RWPE1 (cell line): ENCODE measurements at regions not wholly inside any gene's neighbourhood (a gene's known extent, or its start where the extent isn't known, plus 50 kb on each side); places are given as distances from the start of the nearest gene placed in this dataset.
"Not testable (repeated sequence)": the region's sequence is repeated elsewhere in the genome, so short reads cannot be mapped to it uniquely, and the experiment has no call there.

Experiments used
- CTCF ChIA-PET: fragments of 350-600 bp; sonication (Branson Sonifier 250); formaldehyde crosslinking; extraction: SDS; loops from one replicate; lab custom pipeline; 2021; lab: Yijun Ruan, JAX
- POLR2A ChIA-PET: fragments of 400-600 bp; formaldehyde crosslinking; extraction: SDS; loops from one replicate; lab custom pipeline; 2020; ENCODE audit warnings: antibody characterized with exemption; ENCODE audit not compliant: low non-redundant PET; lab: Yijun Ruan, JAX
- DNase-seq: peaks from one replicate; pipeline ENCODE4 v3.0.0; 2012; ENCODE audit warnings: low spot score
- H3K27ac ChIP-seq: fragments of 450-650 bp; 2 replicates; pipeline ENCODE4 v1.5.1; 2017
- TF ChIP-seq, protein P1 (sequence below): fragments of 450-650 bp; conservative IDR thresholded peaks from 2 replicates; pipeline ENCODE4 v1.5.1; 2017; ENCODE audit warnings: low read depth, mild to moderate bottlenecking

DNA sequence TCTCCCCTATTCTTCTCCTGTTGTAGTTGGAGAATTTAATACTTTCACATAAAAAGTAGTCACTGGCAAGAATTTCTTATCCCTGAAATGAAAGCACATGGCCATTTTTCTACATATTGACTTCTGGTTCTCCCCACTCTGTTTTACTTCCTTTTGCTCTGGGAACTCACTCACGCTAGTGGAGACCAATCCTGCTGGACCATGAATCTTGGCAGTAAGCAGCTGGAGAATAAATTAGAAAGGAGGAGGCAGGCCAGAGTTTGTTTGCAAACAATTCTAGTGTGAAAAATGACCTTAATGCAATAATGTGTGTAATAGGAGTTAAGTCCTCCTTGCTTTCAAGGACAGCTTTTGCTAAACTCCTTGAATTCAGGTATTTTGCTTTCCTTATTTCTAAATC, 412.3 kb upstream of the CHORDC1 start:
- no peak for DNase-seq
- TF ChIP-seq, protein P1, sequence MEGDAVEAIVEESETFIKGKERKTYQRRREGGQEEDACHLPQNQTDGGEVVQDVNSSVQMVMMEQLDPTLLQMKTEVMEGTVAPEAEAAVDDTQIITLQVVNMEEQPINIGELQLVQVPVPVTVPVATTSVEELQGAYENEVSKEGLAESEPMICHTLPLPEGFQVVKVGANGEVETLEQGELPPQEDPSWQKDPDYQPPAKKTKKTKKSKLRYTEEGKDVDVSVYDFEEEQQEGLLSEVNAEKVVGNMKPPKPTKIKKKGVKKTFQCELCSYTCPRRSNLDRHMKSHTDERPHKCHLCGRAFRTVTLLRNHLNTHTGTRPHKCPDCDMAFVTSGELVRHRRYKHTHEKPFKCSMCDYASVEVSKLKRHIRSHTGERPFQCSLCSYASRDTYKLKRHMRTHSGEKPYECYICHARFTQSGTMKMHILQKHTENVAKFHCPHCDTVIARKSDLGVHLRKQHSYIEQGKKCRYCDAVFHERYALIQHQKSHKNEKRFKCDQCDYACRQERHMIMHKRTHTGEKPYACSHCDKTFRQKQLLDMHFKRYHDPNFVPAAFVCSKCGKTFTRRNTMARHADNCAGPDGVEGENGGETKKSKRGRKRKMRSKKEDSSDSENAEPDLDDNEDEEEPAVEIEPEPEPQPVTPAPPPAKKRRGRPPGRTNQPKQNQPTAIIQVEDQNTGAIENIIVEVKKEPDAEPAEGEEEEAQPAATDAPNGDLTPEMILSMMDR: no peak
- H3K27ac ChIP-seq: no peak overlapping the region
- ChIA-PET POLR2A (no interaction called here), CTCF (no interaction called here)

DNA sequence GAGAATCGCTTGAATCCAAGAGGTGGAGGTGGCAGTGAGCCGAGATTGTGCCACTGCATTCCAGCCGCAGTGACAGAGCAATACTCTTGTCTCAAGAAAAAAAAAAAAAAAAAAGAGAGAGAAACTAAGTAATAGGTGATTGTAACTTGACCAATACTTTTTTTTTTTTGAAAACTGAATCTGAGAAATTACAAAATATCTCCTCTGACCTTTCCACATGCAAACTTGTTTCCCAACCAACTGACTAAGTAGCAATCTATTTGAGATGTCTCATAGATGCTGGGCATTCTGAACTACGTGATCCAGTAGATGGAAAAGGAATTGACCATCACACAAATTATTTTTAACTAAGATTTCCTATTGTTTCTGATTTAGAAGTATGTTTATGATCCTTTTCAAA, 407.3 kb upstream of the CHORDC1 start:
- ChIA-PET POLR2A (no interaction called here), CTCF (interaction anchor here (0.7 kb wide), 1 partner anchor 1441 kb away, joined by 4 read pairs; no protein-coding TSS in a partner anchor)
- TF ChIP-seq, protein P1: no peak
- DNase-seq: no peak
- no peak overlapping the region for H3K27ac ChIP-seq

DNA sequence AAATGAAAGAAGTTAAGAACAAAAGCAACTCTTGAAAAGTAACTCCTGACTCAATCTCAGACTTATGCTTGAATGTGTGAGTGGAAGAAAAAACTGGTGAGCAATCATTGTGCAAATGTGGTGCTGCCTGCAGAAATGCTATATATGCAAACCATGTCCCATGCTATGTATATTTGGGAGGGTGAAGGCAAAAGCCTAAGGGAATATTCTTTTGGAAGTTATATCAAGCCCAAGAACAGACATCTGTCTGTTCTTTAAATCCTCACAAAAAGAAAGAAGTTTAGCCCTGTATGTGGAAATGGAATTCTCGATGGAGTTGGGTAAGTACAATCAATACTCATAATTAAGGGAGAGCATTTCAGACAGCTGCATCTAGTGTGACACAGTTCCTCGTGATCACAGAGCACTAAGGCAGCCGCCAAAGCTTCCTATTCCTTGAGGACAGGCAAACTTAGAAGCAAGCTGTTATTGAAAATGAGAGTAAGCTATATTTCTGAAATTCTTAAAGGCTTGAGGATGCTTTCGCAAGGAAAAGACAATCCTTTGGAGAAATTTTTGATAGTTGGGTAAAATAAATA, 406.5 kb upstream of the CHORDC1 start:
- no peak for DNase-seq
- ChIA-PET POLR2A (no interaction called here), CTCF (no interaction called here)
- TF ChIP-seq, protein P1: no peak
- H3K27ac ChIP-seq: no peak overlapping the region

DNA sequence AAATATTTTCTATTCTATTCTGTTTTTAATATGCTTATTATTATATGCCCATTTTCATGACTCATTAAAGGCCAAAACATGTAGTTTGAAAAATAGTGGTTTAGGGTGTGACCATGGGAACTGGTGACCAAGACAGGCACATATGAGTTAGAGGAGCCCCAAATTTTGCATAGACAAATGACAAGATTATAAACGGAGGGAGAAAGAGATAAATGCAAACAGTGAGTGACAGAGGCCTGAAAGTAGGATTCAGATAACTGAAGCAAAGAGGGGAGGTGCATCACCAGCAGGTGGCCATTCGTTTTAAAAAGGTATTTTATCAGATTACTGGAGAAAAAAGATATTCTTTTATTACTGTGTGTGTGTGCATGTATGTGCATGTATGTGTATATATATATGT, 391.5 kb upstream of the CHORDC1 start:
- ChIA-PET POLR2A (no interaction called here), CTCF (no interaction called here)
- TF ChIP-seq, protein P1: no peak
- DNase-seq: no peak
- H3K27ac ChIP-seq: no peak overlapping the region

DNA sequence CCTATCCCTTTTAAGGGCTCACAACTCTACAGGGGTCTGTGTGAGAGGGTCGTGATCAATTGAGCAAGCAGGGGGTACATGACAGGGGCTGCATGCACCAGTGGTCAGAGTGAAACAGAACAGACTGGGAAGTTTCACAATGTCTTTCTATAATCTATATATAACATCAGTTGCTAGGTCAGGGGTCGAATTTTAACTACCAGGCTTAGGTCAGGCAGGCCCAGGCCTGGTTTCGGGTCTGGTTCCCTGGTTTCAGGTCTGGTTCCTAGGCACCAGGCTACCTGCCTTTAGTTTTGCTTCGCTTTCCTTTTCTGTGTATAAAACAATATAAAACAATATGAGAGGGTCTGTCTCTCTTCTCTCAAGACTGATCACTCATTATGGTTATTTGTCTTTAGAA, 390.2 kb upstream of the CHORDC1 start:
- H3K27ac ChIP-seq, DNase-seq, CTCF ChIA-PET, POLR2A ChIA-PET: not testable (repeated sequence)

DNA sequence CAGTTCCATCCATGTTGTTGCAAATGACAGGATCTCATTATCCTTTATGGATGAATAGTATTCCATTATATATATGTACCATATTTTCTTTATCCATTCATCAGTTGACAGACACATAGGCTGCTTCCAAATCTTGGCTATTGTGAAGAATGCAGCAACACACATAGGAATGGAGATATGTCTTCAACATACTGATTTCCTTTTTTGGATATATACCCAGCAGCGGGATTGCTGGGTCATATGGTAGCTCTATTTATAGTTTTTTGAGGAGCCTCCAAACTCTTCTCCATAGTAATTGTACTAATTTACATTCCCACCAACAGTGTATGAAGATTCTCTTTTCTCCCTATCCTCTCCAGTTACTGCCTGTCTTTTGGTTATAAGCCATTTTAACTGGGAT, 383.9 kb upstream of the CHORDC1 start:
- POLR2A ChIA-PET: no interaction called here
- H3K27ac ChIP-seq: no peak overlapping the region
- TF ChIP-seq, protein P1: no peak
- CTCF ChIA-PET: no interaction called here
- DNase-seq: no peak

DNA sequence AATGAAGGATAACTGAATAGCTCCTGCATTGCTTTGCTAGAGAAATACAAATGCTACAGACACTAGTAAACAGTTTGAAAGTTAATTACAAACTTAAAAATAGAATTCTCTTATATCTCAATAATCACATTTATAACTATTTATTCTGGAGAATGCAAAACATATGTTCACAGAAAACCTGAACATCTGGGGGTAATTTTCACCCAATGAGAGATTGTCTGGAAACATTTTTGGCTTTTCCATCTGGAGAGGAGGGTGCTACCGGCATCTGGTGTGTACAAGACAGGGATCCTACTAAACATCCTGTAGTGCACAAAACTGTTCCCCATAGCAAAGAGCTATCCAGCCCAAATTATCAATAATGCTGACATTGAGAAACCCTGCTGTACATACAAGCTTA, 378.4 kb upstream of the CHORDC1 start:
- POLR2A ChIA-PET: no interaction called here

More for the DNA sequence above, 378.4 kb upstream of the CHORDC1 start:
- no peak overlapping the region for H3K27ac ChIP-seq
- TF ChIP-seq, protein P1: no peak
- CTCF ChIA-PET: interaction anchor here (0.6 kb wide), 1 partner anchor 440 kb away, joined by 3 read pairs; no protein-coding TSS in a partner anchor
- no peak for DNase-seq
